22Rv1 (cell line): ENCODE measurements at regions not wholly inside any gene's neighbourhood (a gene's known extent, or its start where the extent isn't known, plus 50 kb on each side); places are given as distances from the start of the nearest gene placed in this dataset.

Experiments used
- H3K27ac ChIP-seq: fragments of 450-650 bp; 2 replicates; pipeline ENCODE4 v1.5.1; 2017
- CTCF ChIP-seq: fragments of 450-650 bp; IDR thresholded peaks from 2 replicates; pipeline ENCODE4 v1.5.1; 2017; ENCODE audit warnings: mild to moderate bottlenecking
- ZFX ChIP-seq: fragments of 450-650 bp; IDR thresholded peaks from 2 replicates; pipeline ENCODE4 v1.6.1; 2017; ENCODE audit warnings: antibody characterized with exemption, borderline replicate concordance

- TF ChIP-seq CTCF (no peak), ZFX (no peak)
- no peak overlapping the region for H3K27ac ChIP-seq
Observed at GRCh38 chrX:34999702-35000101, 57.1 kb downstream of the FAM47B start.

GRCh38 chrX:35006361-35006760, 63.8 kb downstream of the FAM47B start:
- no peak overlapping the region for H3K27ac ChIP-seq
- TF ChIP-seq CTCF (no peak), ZFX (no peak)

- TF ChIP-seq ZFX (no peak), CTCF (no peak)
- H3K27ac ChIP-seq, result no peak overlapping the region
Observed at GRCh38 chrX:35015621-35016020, 73.0 kb downstream of the FAM47B start.

GRCh38 chrX:35016051-35016450, 73.5 kb downstream of the FAM47B start:
- no peak overlapping the region for H3K27ac ChIP-seq
- TF ChIP-seq CTCF (no peak), ZFX (no peak)

- TF ChIP-seq ZFX (no peak), CTCF (no peak)
Observed at GRCh38 chrX:35017284-35017683, 74.7 kb downstream of the FAM47B start.

GRCh38 chrX:35023683-35024082, 81.1 kb downstream of the FAM47B start:
- no peak overlapping the region for H3K27ac ChIP-seq
- TF ChIP-seq CTCF, result no peak
- no peak for TF ChIP-seq ZFX

More at GRCh38 chrX:35017284-35017683, 74.7 kb downstream of the FAM47B start:
- H3K27ac ChIP-seq, result no peak overlapping the region

- TF ChIP-seq ZFX (no peak), CTCF (no peak)
Observed at GRCh38 chrX:35025820-35026219, 83.2 kb downstream of the FAM47B start.

More at GRCh38 chrX:35025820-35026219, 83.2 kb downstream of the FAM47B start:
- H3K27ac ChIP-seq, result no peak overlapping the region
